ENCODE measurements at regions not wholly inside any gene's neighbourhood (a gene's known extent, or its start where the extent isn't known, plus 50 kb on each side); places are given as distances from the start of the nearest gene placed in this dataset.

DNA sequence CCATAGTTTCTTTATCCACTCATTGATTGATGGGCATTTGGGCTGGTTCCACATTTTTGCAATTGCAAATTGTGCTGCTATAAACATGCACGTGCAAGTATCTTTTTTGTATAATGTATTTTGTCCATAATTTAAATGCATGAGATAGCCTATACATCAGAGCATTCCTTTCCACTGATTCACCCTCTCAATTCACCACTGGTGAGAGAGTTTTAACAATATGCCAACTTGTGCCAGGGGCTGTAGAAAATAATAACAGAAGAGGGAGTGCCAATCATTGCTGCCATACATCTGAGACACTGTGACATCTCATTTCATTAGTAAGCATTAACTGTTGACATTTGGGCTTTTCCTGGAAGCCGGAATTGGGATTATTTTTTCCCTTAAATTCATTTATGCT lies 125.1 kb downstream of the RAP2A start (continued):
- TF ChIP-seq, protein P1, sequence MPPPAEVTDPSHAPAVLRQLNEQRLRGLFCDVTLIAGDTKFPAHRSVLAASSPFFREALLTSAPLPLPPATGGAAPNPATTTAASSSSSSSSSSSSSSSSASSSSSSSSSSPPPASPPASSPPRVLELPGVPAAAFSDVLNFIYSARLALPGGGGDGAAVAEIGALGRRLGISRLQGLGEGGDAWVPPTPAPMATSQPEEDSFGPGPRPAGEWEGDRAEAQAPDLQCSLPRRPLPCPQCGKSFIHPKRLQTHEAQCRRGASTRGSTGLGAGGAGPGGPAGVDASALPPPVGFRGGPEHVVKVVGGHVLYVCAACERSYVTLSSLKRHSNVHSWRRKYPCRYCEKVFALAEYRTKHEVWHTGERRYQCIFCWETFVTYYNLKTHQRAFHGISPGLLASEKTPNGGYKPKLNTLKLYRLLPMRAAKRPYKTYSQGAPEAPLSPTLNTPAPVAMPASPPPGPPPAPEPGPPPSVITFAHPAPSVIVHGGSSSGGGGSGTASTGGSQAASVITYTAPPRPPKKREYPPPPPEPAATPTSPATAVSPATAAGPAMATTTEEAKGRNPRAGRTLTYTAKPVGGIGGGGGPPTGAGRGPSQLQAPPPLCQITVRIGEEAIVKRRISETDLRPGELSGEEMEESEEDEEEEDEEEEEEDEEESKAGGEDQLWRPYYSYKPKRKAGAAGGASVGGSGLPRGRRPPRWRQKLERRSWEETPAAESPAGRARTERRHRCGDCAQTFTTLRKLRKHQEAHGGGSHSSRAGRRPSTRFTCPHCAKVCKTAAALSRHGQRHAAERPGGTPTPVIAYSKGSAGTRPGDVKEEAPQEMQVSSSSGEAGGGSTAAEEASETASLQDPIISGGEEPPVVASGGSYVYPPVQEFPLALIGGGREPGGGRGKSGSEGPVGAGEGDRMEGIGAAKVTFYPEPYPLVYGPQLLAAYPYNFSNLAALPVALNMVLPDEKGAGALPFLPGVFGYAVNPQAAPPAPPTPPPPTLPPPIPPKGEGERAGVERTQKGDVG (CRISPR knock-in tag; IDR thresholded peaks at IDR 0.05), result no peak
- TF ChIP-seq, protein P2, sequence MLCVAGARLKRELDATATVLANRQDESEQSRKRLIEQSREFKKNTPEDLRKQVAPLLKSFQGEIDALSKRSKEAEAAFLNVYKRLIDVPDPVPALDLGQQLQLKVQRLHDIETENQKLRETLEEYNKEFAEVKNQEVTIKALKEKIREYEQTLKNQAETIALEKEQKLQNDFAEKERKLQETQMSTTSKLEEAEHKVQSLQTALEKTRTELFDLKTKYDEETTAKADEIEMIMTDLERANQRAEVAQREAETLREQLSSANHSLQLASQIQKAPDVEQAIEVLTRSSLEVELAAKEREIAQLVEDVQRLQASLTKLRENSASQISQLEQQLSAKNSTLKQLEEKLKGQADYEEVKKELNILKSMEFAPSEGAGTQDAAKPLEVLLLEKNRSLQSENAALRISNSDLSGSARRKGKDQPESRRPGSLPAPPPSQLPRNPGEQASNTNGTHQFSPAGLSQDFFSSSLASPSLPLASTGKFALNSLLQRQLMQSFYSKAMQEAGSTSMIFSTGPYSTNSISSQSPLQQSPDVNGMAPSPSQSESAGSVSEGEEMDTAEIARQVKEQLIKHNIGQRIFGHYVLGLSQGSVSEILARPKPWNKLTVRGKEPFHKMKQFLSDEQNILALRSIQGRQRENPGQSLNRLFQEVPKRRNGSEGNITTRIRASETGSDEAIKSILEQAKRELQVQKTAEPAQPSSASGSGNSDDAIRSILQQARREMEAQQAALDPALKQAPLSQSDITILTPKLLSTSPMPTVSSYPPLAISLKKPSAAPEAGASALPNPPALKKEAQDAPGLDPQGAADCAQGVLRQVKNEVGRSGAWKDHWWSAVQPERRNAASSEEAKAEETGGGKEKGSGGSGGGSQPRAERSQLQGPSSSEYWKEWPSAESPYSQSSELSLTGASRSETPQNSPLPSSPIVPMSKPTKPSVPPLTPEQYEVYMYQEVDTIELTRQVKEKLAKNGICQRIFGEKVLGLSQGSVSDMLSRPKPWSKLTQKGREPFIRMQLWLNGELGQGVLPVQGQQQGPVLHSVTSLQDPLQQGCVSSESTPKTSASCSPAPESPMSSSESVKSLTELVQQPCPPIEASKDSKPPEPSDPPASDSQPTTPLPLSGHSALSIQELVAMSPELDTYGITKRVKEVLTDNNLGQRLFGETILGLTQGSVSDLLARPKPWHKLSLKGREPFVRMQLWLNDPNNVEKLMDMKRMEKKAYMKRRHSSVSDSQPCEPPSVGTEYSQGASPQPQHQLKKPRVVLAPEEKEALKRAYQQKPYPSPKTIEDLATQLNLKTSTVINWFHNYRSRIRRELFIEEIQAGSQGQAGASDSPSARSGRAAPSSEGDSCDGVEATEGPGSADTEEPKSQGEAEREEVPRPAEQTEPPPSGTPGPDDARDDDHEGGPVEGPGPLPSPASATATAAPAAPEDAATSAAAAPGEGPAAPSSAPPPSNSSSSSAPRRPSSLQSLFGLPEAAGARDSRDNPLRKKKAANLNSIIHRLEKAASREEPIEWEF (IDR thresholded peaks at IDR 0.05; ENCODE audit: insufficient replicate concordance, low read depth, low read length), result no peak
- TF ChIP-seq, protein P3, sequence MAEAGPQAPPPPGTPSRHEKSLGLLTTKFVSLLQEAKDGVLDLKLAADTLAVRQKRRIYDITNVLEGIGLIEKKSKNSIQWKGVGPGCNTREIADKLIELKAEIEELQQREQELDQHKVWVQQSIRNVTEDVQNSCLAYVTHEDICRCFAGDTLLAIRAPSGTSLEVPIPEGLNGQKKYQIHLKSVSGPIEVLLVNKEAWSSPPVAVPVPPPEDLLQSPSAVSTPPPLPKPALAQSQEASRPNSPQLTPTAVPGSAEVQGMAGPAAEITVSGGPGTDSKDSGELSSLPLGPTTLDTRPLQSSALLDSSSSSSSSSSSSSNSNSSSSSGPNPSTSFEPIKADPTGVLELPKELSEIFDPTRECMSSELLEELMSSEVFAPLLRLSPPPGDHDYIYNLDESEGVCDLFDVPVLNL (IDR thresholded peaks at IDR 0.05; ENCODE audit: low read depth, low read length), result no peak
- TF ChIP-seq SIX5 (IDR thresholded peaks at IDR 0.05; ENCODE audit: low read depth, low read length, severe bottlenecking), result no peak

Data from GM12878 (cell line).